ENCODE measurements at regions not wholly inside any gene's neighbourhood (a gene's known extent, or its start where the extent isn't known, plus 50 kb on each side); places are given as distances from the start of the nearest gene placed in this dataset.

GRCh38 chr6:12221856-12222255 is 68.3 kb upstream of the EDN1 start:
- no peak for DNase-seq

- DNase-seq, result peak; percentile 2
Measured at GRCh38 chr6:12222405-12223366, 67.5 kb upstream of the EDN1 start.

- no peak for DNase-seq
Measured at GRCh38 chr6:12223383-12223782, 66.8 kb upstream of the EDN1 start.

GRCh38 chr6:12224251-12224650 is 65.9 kb upstream of the EDN1 start:
- no peak for DNase-seq

GRCh38 chr6:12228447-12229146 is 61.6 kb upstream of the EDN1 start:
- no peak for DNase-seq

GRCh38 chr6:12229332-12229731 is 60.8 kb upstream of the EDN1 start:
- DNase-seq, result no peak

- DNase-seq, result no peak
Measured at GRCh38 chr6:12230523-12230922, 59.6 kb upstream of the EDN1 start.

- no peak for DNase-seq
Measured at GRCh38 chr6:12232339-12232738, 57.8 kb upstream of the EDN1 start.

GRCh38 chr6:12232821-12233220 is 57.3 kb upstream of the EDN1 start:
- no peak for DNase-seq

GRCh38 chr6:12233693-12234571 is 56.2 kb upstream of the EDN1 start:
- DNase-seq, result peak; percentile 71

GRCh38 chr6:12235341-12235740 is 54.8 kb upstream of the EDN1 start:
- DNase-seq, result no peak

- no peak for DNase-seq
Measured at GRCh38 chr6:12238219-12238618, 51.9 kb upstream of the EDN1 start.

Measured in NCI-H1105 treated with DMSO at 0.1 percent for 48 hours (cell line).